ENCODE measurements at regions not wholly inside any gene's neighbourhood (a gene's known extent, or its start where the extent isn't known, plus 50 kb on each side); places are given as distances from the start of the nearest gene placed in this dataset.
A peak's percentile ranks its signal among the peaks of the same experiment; 100 is the strongest.

DNA sequence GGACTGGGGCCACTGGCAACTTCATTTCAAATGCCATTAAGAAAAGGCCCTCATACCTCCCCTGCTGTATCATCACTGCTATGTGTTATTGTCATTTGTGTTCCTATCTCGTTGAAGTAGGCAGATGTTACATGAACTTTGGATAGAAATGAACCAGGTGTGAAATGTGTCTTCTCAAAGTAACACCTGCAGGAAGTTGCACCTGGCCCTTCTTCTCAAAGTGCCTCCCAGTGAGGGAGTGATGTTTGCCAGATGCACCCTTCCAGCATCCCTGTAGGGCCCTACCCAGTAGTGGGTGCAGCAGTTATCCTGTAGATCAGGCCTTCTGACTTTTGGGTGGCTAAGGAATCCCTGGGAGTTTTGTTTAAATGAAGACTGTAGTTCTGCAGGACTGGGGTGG is 197.7 kb upstream of the CTNNB1 start:
- H3K4me3 Mint-ChIP-seq, result no peak overlapping the region
- Histone ChIP-seq H3K4me2 (replicated peaks; ENCODE audit: extremely low read depth, low read length, poor library complexity, severe bottlenecking) (no peak overlapping the region), H3K27me3 (ENCODE audit: control insufficient read depth in 2 of 2, insufficient read depth in 2 of 2, low read length in 2 of 2) (no peaks in the 10 kb centered on the region), H3K36me3 (replicated peaks in 1 of 2; ENCODE audit: control insufficient read depth in 1 of 2, insufficient read depth in 2 of 2, low read length in 2 of 2) (no peaks in the 10 kb centered on the region), H3K79me2 (ENCODE audit: insufficient read depth, low read length) (no peaks in the 10 kb centered on the region), H3K4me3 (replicated peaks in 1 of 3; ENCODE audit: low read depth in 2 of 3, low read length in 3 of 3) (no peak overlapping the region), H4K20me1 (ENCODE audit: insufficient read depth, low read length) (no peaks in the 10 kb centered on the region), H3K4me1 (ENCODE audit: control insufficient read depth in 1 of 2, insufficient read depth in 2 of 2, low read length in 2 of 2) (no peaks in the 10 kb centered on the region), H3K9me3 (replicated peaks in 1 of 2; ENCODE audit: control insufficient read depth in 1 of 2, insufficient read depth in 1 of 2, low read length in 2 of 2) (no peaks in the 10 kb centered on the region), H3K9ac (ENCODE audit: insufficient read depth, low read length, poor library complexity, severe bottlenecking) (no peak overlapping the region), H3K27ac (ENCODE audit: low read depth in 1 of 2, low read length in 2 of 2) (no peak overlapping the region), H2AFZ (ENCODE audit: insufficient read depth, low read depth, low read length, poor library complexity, severe bottlenecking) (no peak overlapping the region)
- TF ChIP-seq, protein P1, sequence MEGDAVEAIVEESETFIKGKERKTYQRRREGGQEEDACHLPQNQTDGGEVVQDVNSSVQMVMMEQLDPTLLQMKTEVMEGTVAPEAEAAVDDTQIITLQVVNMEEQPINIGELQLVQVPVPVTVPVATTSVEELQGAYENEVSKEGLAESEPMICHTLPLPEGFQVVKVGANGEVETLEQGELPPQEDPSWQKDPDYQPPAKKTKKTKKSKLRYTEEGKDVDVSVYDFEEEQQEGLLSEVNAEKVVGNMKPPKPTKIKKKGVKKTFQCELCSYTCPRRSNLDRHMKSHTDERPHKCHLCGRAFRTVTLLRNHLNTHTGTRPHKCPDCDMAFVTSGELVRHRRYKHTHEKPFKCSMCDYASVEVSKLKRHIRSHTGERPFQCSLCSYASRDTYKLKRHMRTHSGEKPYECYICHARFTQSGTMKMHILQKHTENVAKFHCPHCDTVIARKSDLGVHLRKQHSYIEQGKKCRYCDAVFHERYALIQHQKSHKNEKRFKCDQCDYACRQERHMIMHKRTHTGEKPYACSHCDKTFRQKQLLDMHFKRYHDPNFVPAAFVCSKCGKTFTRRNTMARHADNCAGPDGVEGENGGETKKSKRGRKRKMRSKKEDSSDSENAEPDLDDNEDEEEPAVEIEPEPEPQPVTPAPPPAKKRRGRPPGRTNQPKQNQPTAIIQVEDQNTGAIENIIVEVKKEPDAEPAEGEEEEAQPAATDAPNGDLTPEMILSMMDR (IDR thresholded peaks at IDR 0.05), result no peak
- H3K36me3 Mint-ChIP-seq, result no peaks in the 10 kb centered on the region
- H3K27ac Mint-ChIP-seq, result no peak overlapping the region
- H3K4me1 Mint-ChIP-seq, result no peaks in the 10 kb centered on the region
- DNase-seq, result no peak
- WGBS (ENCODE audit: insufficient coverage), result 100% methylated on average over 1 of the region's 1 CpG
- H3K27me3 Mint-ChIP-seq (ENCODE audit: low read depth in 3 of 3), result peaks cover 0 to 2% (median 2%) of the 10 kb centered on the region in 3 donors
- peaks cover 0 to 2% (median under 1%) of the 10 kb centered on the region in 7 donors for H3K9me3 Mint-ChIP-seq
- intact Hi-C loops (cut with micrococcal nuclease), result no loop called here

DNA sequence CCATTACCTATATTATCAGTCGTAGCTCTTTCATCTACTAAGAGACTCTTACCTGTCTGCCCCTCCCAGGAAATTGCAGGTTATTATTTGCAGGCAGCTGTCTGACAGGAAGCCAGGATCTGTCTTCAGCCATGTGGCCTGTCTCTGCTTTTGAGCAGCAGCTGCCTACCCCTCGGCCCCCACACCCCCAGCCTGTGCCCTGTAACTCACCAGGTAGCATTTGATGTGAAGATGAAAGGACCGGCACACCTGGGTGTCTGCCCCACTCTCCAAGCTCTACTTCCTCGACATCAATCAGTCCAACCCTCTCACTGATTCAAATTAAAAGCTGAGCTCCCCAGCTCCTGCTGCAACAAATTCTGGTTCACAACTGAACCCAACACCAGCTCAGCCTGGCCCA is 197.2 kb upstream of the CTNNB1 start:
- no peaks in the 10 kb centered on the region for H3K36me3 ChIP-seq (replicated peaks in 1 of 2; ENCODE audit: control insufficient read depth in 1 of 2, insufficient read depth in 2 of 2, low read length in 2 of 2)
- peak overlapping the region in 1 of 7 donors; percentile 12 for H3K27ac Mint-ChIP-seq
- no peak overlapping the region for H3K4me3 ChIP-seq (replicated peaks in 1 of 3; ENCODE audit: low read depth in 2 of 3, low read length in 3 of 3)
- TF ChIP-seq, protein P1 (IDR thresholded peaks at IDR 0.05), result no peak
- no peak overlapping the region for H3K9ac ChIP-seq (ENCODE audit: insufficient read depth, low read length, poor library complexity, severe bottlenecking)
- intact Hi-C loops (cut with micrococcal nuclease), result no loop called here
- peaks cover 0 to 7% (median 2%) of the 10 kb centered on the region in 7 donors for H3K9me3 Mint-ChIP-seq
- H3K4me1 Mint-ChIP-seq, result no peaks in the 10 kb centered on the region
- no peaks in the 10 kb centered on the region for H3K36me3 Mint-ChIP-seq
- no peak for DNase-seq
- H3K4me3 Mint-ChIP-seq, result no peak overlapping the region
- H3K79me2 ChIP-seq (ENCODE audit: insufficient read depth, low read length), result no peaks in the 10 kb centered on the region
- no peak overlapping the region for H2AFZ ChIP-seq (ENCODE audit: insufficient read depth, low read depth, low read length, poor library complexity, severe bottlenecking)
- H3K9me3 ChIP-seq (replicated peaks in 1 of 2; ENCODE audit: control insufficient read depth in 1 of 2, insufficient read depth in 1 of 2, low read length in 2 of 2), result no peaks in the 10 kb centered on the region
- no peaks in the 10 kb centered on the region for H4K20me1 ChIP-seq (ENCODE audit: insufficient read depth, low read length)
- no peak overlapping the region for H3K27ac ChIP-seq (ENCODE audit: low read depth in 1 of 2, low read length in 2 of 2)
- WGBS (ENCODE audit: insufficient coverage), result 91% methylated on average over 2 of the region's 4 CpGs
- H3K4me2 ChIP-seq (replicated peaks; ENCODE audit: extremely low read depth, low read length, poor library complexity, severe bottlenecking), result no peak overlapping the region
- no peaks in the 10 kb centered on the region for H3K27me3 ChIP-seq (ENCODE audit: control insufficient read depth in 2 of 2, insufficient read depth in 2 of 2, low read length in 2 of 2)
- no peaks in the 10 kb centered on the region for H3K4me1 ChIP-seq (ENCODE audit: control insufficient read depth in 1 of 2, insufficient read depth in 2 of 2, low read length in 2 of 2)
- H3K27me3 Mint-ChIP-seq (ENCODE audit: low read depth in 3 of 3), result peaks cover 0 to 2% (median 2%) of the 10 kb centered on the region in 3 donors

Data from CD14-positive monocyte (primary cell).